HL-60 (cell line): ENCODE measurements at regions not wholly inside any gene's neighbourhood (a gene's known extent, or its start where the extent isn't known, plus 50 kb on each side); places are given as distances from the start of the nearest gene placed in this dataset.

Experiments
- GABPA ChIP-seq: IDR thresholded peaks from 2 replicates; pipeline ENCODE4 v1.6.1; 2012; ENCODE audit warnings: low read depth
- POLR2AphosphoS5 ChIP-seq: IDR thresholded peaks from 2 replicates; pipeline ENCODE4 v1.6.1; 2012; ENCODE audit warnings: low read depth
- SPI1 ChIP-seq: IDR thresholded peaks from 2 replicates; pipeline ENCODE4 v1.6.1; 2012; ENCODE audit warnings: low read depth, mild to moderate bottlenecking, borderline replicate concordance
- TF ChIP-seq, protein P1 (sequence below): IDR thresholded peaks from one replicate; pipeline ENCODE4 v1.5.1; 2011; ENCODE audit warnings: low read length, control low read depth, inconsistent platforms; ENCODE audit not compliant: insufficient read depth
- TF ChIP-seq, protein P2 (sequence below): IDR thresholded peaks from 2 replicates; pipeline ENCODE4 v1.6.1; 2012; ENCODE audit warnings: low read depth; ENCODE audit not compliant: insufficient replicate concordance

DNA sequence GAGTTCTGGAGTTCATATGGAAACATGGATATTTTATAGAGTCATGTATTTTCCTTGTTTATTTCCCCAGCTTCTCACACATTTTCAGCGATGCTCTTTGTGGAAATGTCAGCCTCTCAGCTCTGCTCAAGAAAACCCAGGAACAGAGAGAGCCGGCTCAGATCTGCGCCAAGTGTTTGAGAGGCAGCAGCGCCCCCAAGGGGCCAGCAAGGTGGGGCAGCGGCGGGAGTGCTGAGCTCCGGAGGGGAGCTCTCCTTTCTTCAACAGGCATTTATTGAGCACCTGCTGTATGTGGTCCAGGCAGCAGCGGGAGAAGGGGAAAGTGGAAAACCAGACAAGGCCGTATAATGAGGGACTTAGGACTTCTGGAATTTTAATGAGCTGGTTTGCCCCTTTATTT is 421.1 kb upstream of the C16orf82 start:
- TF ChIP-seq, protein P1, sequence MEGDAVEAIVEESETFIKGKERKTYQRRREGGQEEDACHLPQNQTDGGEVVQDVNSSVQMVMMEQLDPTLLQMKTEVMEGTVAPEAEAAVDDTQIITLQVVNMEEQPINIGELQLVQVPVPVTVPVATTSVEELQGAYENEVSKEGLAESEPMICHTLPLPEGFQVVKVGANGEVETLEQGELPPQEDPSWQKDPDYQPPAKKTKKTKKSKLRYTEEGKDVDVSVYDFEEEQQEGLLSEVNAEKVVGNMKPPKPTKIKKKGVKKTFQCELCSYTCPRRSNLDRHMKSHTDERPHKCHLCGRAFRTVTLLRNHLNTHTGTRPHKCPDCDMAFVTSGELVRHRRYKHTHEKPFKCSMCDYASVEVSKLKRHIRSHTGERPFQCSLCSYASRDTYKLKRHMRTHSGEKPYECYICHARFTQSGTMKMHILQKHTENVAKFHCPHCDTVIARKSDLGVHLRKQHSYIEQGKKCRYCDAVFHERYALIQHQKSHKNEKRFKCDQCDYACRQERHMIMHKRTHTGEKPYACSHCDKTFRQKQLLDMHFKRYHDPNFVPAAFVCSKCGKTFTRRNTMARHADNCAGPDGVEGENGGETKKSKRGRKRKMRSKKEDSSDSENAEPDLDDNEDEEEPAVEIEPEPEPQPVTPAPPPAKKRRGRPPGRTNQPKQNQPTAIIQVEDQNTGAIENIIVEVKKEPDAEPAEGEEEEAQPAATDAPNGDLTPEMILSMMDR: no peak
- TF ChIP-seq POLR2AphosphoS5 (no peak), SPI1 (no peak), GABPA (no peak)
- TF ChIP-seq, protein P2, sequence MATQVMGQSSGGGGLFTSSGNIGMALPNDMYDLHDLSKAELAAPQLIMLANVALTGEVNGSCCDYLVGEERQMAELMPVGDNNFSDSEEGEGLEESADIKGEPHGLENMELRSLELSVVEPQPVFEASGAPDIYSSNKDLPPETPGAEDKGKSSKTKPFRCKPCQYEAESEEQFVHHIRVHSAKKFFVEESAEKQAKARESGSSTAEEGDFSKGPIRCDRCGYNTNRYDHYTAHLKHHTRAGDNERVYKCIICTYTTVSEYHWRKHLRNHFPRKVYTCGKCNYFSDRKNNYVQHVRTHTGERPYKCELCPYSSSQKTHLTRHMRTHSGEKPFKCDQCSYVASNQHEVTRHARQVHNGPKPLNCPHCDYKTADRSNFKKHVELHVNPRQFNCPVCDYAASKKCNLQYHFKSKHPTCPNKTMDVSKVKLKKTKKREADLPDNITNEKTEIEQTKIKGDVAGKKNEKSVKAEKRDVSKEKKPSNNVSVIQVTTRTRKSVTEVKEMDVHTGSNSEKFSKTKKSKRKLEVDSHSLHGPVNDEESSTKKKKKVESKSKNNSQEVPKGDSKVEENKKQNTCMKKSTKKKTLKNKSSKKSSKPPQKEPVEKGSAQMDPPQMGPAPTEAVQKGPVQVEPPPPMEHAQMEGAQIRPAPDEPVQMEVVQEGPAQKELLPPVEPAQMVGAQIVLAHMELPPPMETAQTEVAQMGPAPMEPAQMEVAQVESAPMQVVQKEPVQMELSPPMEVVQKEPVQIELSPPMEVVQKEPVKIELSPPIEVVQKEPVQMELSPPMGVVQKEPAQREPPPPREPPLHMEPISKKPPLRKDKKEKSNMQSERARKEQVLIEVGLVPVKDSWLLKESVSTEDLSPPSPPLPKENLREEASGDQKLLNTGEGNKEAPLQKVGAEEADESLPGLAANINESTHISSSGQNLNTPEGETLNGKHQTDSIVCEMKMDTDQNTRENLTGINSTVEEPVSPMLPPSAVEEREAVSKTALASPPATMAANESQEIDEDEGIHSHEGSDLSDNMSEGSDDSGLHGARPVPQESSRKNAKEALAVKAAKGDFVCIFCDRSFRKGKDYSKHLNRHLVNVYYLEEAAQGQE: no peak
